ENCODE measurements at regions not wholly inside any gene's neighbourhood (a gene's known extent, or its start where the extent isn't known, plus 50 kb on each side); places are given as distances from the start of the nearest gene placed in this dataset.

- TF ChIP-seq EZH2 (IDR thresholded peaks at IDR 0.05; ENCODE audit: borderline replicate concordance, low read depth, low read length), result no peak
- TF ChIP-seq NR2C2 (CRISPR knock-in tag; IDR thresholded peaks at IDR 0.05), result no peak
- TF ChIP-seq NR2C2 (tag; IDR thresholded peaks at IDR 0.05), result no peak
- TF ChIP-seq JUND (IDR thresholded peaks at IDR 0.05; ENCODE audit: borderline replicate concordance, low read depth, low read length), result no peak
- no peak for TF ChIP-seq JUND (tag; IDR thresholded peaks at IDR 0.05; ENCODE audit: borderline replicate concordance, low read depth, low read length)
- no peak for TF ChIP-seq MAX (CRISPR knock-in tag; IDR thresholded peaks at IDR 0.05)
These were observed 197.2 kb downstream of the RNF144B start for GRCh38 chr6:18584372-18584771.
